AG04449 (cell line): ENCODE measurements at regions not wholly inside any gene's neighbourhood (a gene's known extent, or its start where the extent isn't known, plus 50 kb on each side); places are given as distances from the start of the nearest gene placed in this dataset.

Source experiments
- CTCF ChIA-PET: fragments of 350-600 bp; formaldehyde crosslinking; extraction: SDS; loops from one replicate; lab custom pipeline; 2021; ENCODE audit warnings: antibody characterized with exemption; lab: Yijun Ruan, JAX
- POLR2A ChIA-PET: fragments of 400-600, 350-600 bp; formaldehyde crosslinking; extraction: SDS; loops from one replicate; lab custom pipeline; 2020; ENCODE audit warnings: antibody characterized with exemption, inconsistent platforms; lab: Yijun Ruan, JAX
- DNase-seq: peaks from one replicate; pipeline ENCODE4 v3.0.0-alpha.2; 2010; ENCODE audit warnings: low read depth, low spot score
- H3K4me3 ChIP-seq: 2 replicates; pipeline ENCODE4 v1.5.1; 2011; ENCODE audit warnings: low read depth, mild to moderate bottlenecking, control low read depth, low read length
- CTCF ChIP-seq: IDR thresholded peaks from one replicate; pipeline ENCODE4 v1.5.1; 2011; ENCODE audit warnings: mild to moderate bottlenecking, moderate library complexity, low read length, control low read depth, inconsistent platforms; ENCODE audit not compliant: insufficient read depth; ENCODE audit errors: missing control alignments

- DNase-seq = no peak
- no peak overlapping the region for H3K4me3 ChIP-seq
- ChIA-PET POLR2A (no interaction called here), CTCF (no interaction called here)
- TF ChIP-seq CTCF = no peak
Measured at GRCh38 chr4:171602638-171603355, 210.4 kb upstream of the GALNTL6 start.

GRCh38 chr4:171601091-171601490, 212.1 kb upstream of the GALNTL6 start:
- POLR2A ChIA-PET = no interaction called here
- TF ChIP-seq CTCF = no peak

GRCh38 chr4:171599628-171600027, 213.6 kb upstream of the GALNTL6 start:
- no peak for TF ChIP-seq CTCF
- CTCF ChIA-PET = no interaction called here

More at GRCh38 chr4:171601091-171601490, 212.1 kb upstream of the GALNTL6 start:
- DNase-seq = no peak
- CTCF ChIA-PET = no interaction called here
- no peak overlapping the region for H3K4me3 ChIP-seq

GRCh38 chr4:171594293-171594692, 218.9 kb upstream of the GALNTL6 start:
- no peak for DNase-seq
- ChIA-PET POLR2A (no interaction called here), CTCF (no interaction called here)
- no peak overlapping the region for H3K4me3 ChIP-seq
- no peak for TF ChIP-seq CTCF

More at GRCh38 chr4:171599628-171600027, 213.6 kb upstream of the GALNTL6 start:
- no peak for DNase-seq
- POLR2A ChIA-PET = no interaction called here
- H3K4me3 ChIP-seq = no peak overlapping the region

- POLR2A ChIA-PET = no interaction called here
- CTCF ChIA-PET = no interaction called here
- DNase-seq = no peak
Measured at GRCh38 chr4:171590716-171591115, 222.5 kb upstream of the GALNTL6 start.

GRCh38 chr4:171588764-171589163, 224.4 kb upstream of the GALNTL6 start:
- ChIA-PET POLR2A (no interaction called here), CTCF (no interaction called here)
- no peak for TF ChIP-seq CTCF
- no peak for DNase-seq
- no peak overlapping the region for H3K4me3 ChIP-seq

More at GRCh38 chr4:171590716-171591115, 222.5 kb upstream of the GALNTL6 start:
- no peak overlapping the region for H3K4me3 ChIP-seq
- no peak for TF ChIP-seq CTCF
